ENCODE measurements at regions not wholly inside any gene's neighbourhood (a gene's known extent, or its start where the extent isn't known, plus 50 kb on each side); places are given as distances from the start of the nearest gene placed in this dataset.

GRCh38 chr2:126307740-126308139, 348.2 kb upstream of the GYPC start:
- no peak for TF ChIP-seq CTCF (IDR thresholded peaks at IDR 0.05)
- TF ChIP-seq POLR2A (IDR thresholded peaks at IDR 0.05) = no peak
